Activated CD4-positive, alpha-beta memory T cell treated with anti-CD3 and anti-CD28 coated beads for 36 hours (primary cell): ENCODE measurements at regions not wholly inside any gene's neighbourhood (a gene's known extent, or its start where the extent isn't known, plus 50 kb on each side); places are given as distances from the start of the nearest gene placed in this dataset.

Experiments used
- CTCF ChIA-PET: fragments of 350-600 bp; sonication (Branson Sonifier 250); formaldehyde crosslinking; loops from one replicate; lab custom pipeline; 2021; ENCODE audit warnings: antibody characterized with exemption, inconsistent platforms; lab: Charles Lee
- POLR2A ChIA-PET: fragments of 350-600 bp; sonication (Branson Sonifier 250); formaldehyde crosslinking; loops from one replicate; lab custom pipeline; 2021; ENCODE audit warnings: antibody characterized with exemption; lab: Charles Lee
- DNase-seq: peaks from one replicate; pipeline ENCODE4 v3.0.0-alpha.2; 2020
- H3K27ac Mint-ChIP-seq: one replicate; pipeline ENCODE4 v1.8.0; 2021; ENCODE audit warnings: mixed read lengths
- H3K27me3 Mint-ChIP-seq: one replicate; pipeline ENCODE4 v1.8.0; 2021; ENCODE audit warnings: mixed read lengths
- H3K36me3 Mint-ChIP-seq: one replicate; pipeline ENCODE4 v1.8.0; 2021; ENCODE audit warnings: mixed read lengths
- H3K4me1 Mint-ChIP-seq: one replicate; pipeline ENCODE4 v1.8.0; 2021; ENCODE audit warnings: low read depth, mixed read lengths
- H3K4me3 Mint-ChIP-seq: one replicate; pipeline ENCODE4 v1.8.0; 2021; ENCODE audit warnings: mild to moderate bottlenecking, mixed read lengths
- H3K9me3 Mint-ChIP-seq: one replicate; pipeline ENCODE4 v1.8.0; 2021; ENCODE audit warnings: mixed read lengths
- intact Hi-C: fragments of 100-400 bp; cut with micrococcal nuclease; formaldehyde crosslinking; loops from one replicate; pipeline ENCODE4 v1.15.1; 2023

GRCh38 chr16:59604354-59604753 lies 870.2 kb upstream of the GOT2 start:
- ChIA-PET CTCF (no interaction called here), POLR2A (no interaction called here)
- intact Hi-C loops: no loop called here
- Mint-ChIP-seq H3K9me3 (no peaks in the 10 kb centered on the region), H3K4me3 (no peak overlapping the region), H3K36me3 (no peaks in the 10 kb centered on the region), H3K27me3 (no peaks in the 10 kb centered on the region), H3K27ac (no peak overlapping the region), H3K4me1 (no peaks in the 10 kb centered on the region)
- no peak for DNase-seq

GRCh38 chr16:59601452-59601851 lies 867.3 kb upstream of the GOT2 start:
- Mint-ChIP-seq H3K4me3 (no peak overlapping the region), H3K4me1 (no peaks in the 10 kb centered on the region), H3K36me3 (no peaks in the 10 kb centered on the region), H3K9me3 (peaks cover 5% of the 10 kb centered on the region), H3K27ac (no peak overlapping the region), H3K27me3 (no peaks in the 10 kb centered on the region)
- intact Hi-C loops: no loop called here
- ChIA-PET POLR2A (no interaction called here), CTCF (no interaction called here)
- no peak for DNase-seq

GRCh38 chr16:59597269-59597668 lies 863.2 kb upstream of the GOT2 start:
- Mint-ChIP-seq H3K9me3 (peaks cover 12% of the 10 kb centered on the region), H3K36me3 (no peaks in the 10 kb centered on the region), H3K4me3 (no peak overlapping the region), H3K27ac (no peak overlapping the region), H3K4me1 (no peaks in the 10 kb centered on the region), H3K27me3 (no peaks in the 10 kb centered on the region)
- ChIA-PET CTCF (no interaction called here), POLR2A (no interaction called here)
- no peak for DNase-seq
- intact Hi-C loops: no loop called here

- Mint-ChIP-seq H3K27ac (no peak overlapping the region), H3K4me1 (no peaks in the 10 kb centered on the region), H3K27me3 (no peaks in the 10 kb centered on the region), H3K4me3 (no peak overlapping the region), H3K9me3 (peaks cover 12% of the 10 kb centered on the region), H3K36me3 (no peaks in the 10 kb centered on the region)
- ChIA-PET POLR2A (no interaction called here), CTCF (no interaction called here)
- intact Hi-C loops: no loop called here
- DNase-seq: no peak
Measured at GRCh38 chr16:59596693-59597092, 862.6 kb upstream of the GOT2 start.

- Mint-ChIP-seq H3K36me3 (no peaks in the 10 kb centered on the region), H3K4me1 (no peaks in the 10 kb centered on the region), H3K27me3 (no peaks in the 10 kb centered on the region), H3K9me3 (peaks cover 16% of the 10 kb centered on the region), H3K4me3 (no peak overlapping the region), H3K27ac (no peak overlapping the region)
- intact Hi-C loops: no loop called here
- ChIA-PET POLR2A (no interaction called here), CTCF (no interaction called here)
- no peak for DNase-seq
Measured at GRCh38 chr16:59593194-59593661, 859.1 kb upstream of the GOT2 start.

- DNase-seq: no peak
- intact Hi-C loops: no loop called here
- ChIA-PET CTCF (no interaction called here), POLR2A (no interaction called here)
- H3K9me3 Mint-ChIP-seq: peaks cover 15% of the 10 kb centered on the region
- H3K4me3 Mint-ChIP-seq: no peak overlapping the region
- H3K27ac Mint-ChIP-seq: no peak overlapping the region
- no peaks in the 10 kb centered on the region for H3K27me3 Mint-ChIP-seq
- no peaks in the 10 kb centered on the region for H3K36me3 Mint-ChIP-seq
- H3K4me1 Mint-ChIP-seq: no peaks in the 10 kb centered on the region
Measured at GRCh38 chr16:59591480-59591879, 857.4 kb upstream of the GOT2 start.

- intact Hi-C loops: no loop called here
- Mint-ChIP-seq H3K4me1 (no peaks in the 10 kb centered on the region), H3K4me3 (no peak overlapping the region), H3K9me3 (peaks cover 13% of the 10 kb centered on the region), H3K36me3 (no peaks in the 10 kb centered on the region), H3K27me3 (no peaks in the 10 kb centered on the region), H3K27ac (no peak overlapping the region)
- ChIA-PET POLR2A (no interaction called here), CTCF (no interaction called here)
- no peak for DNase-seq
Measured at GRCh38 chr16:59590845-59591244, 856.7 kb upstream of the GOT2 start.

GRCh38 chr16:59586331-59586730 lies 852.2 kb upstream of the GOT2 start:
- no peaks in the 10 kb centered on the region for H3K36me3 Mint-ChIP-seq
- no peak for DNase-seq
- no peak overlapping the region for H3K4me3 Mint-ChIP-seq
- ChIA-PET POLR2A (no interaction called here), CTCF (no interaction called here)
- H3K27ac Mint-ChIP-seq: no peak overlapping the region
- intact Hi-C loops: no loop called here
- H3K4me1 Mint-ChIP-seq: no peaks in the 10 kb centered on the region
- no peaks in the 10 kb centered on the region for H3K27me3 Mint-ChIP-seq
- H3K9me3 Mint-ChIP-seq: peaks cover 13% of the 10 kb centered on the region

- no peak overlapping the region for H3K27ac Mint-ChIP-seq
- CTCF ChIA-PET: interaction anchor here (0.6 kb wide), 1 partner anchor 678 kb away, joined by 4 read pairs; no protein-coding TSS in a partner anchor
- no peaks in the 10 kb centered on the region for H3K4me1 Mint-ChIP-seq
Measured at GRCh38 chr16:59574296-59574695, 840.2 kb upstream of the GOT2 start.

GRCh38 chr16:59573528-59574271 lies 839.6 kb upstream of the GOT2 start:
- DNase-seq: no peak
- POLR2A ChIA-PET: no interaction called here
- no peaks in the 10 kb centered on the region for H3K4me1 Mint-ChIP-seq
- CTCF ChIA-PET: interaction anchor here (0.6 kb wide), 1 partner anchor 679 kb away, joined by 4 read pairs; no protein-coding TSS in a partner anchor
- H3K27me3 Mint-ChIP-seq: no peaks in the 10 kb centered on the region
- peaks cover 9% of the 10 kb centered on the region for H3K9me3 Mint-ChIP-seq
- H3K36me3 Mint-ChIP-seq: no peaks in the 10 kb centered on the region
- H3K27ac Mint-ChIP-seq: no peak overlapping the region
- intact Hi-C loops: no loop called here
- H3K4me3 Mint-ChIP-seq: no peak overlapping the region

More at GRCh38 chr16:59574296-59574695, 840.2 kb upstream of the GOT2 start:
- Mint-ChIP-seq H3K36me3 (no peaks in the 10 kb centered on the region), H3K4me3 (no peak overlapping the region), H3K9me3 (peaks cover 12% of the 10 kb centered on the region), H3K27me3 (no peaks in the 10 kb centered on the region)
- DNase-seq: no peak
- intact Hi-C loops: no loop called here
- POLR2A ChIA-PET: no interaction called here

- intact Hi-C loops: no loop called here
- CTCF ChIA-PET: no interaction called here
- H3K27ac Mint-ChIP-seq: no peak overlapping the region
- no peaks in the 10 kb centered on the region for H3K36me3 Mint-ChIP-seq
- no peaks in the 10 kb centered on the region for H3K27me3 Mint-ChIP-seq
- no peak overlapping the region for H3K4me3 Mint-ChIP-seq
- H3K4me1 Mint-ChIP-seq: no peaks in the 10 kb centered on the region
- DNase-seq: no peak
- POLR2A ChIA-PET: no interaction called here
- H3K9me3 Mint-ChIP-seq: peaks cover 18% of the 10 kb centered on the region
Measured at GRCh38 chr16:59567496-59567895, 833.4 kb upstream of the GOT2 start.

GRCh38 chr16:59566446-59566845 lies 832.3 kb upstream of the GOT2 start:
- H3K27me3 Mint-ChIP-seq: no peaks in the 10 kb centered on the region

GRCh38 chr16:59558679-59559078 lies 824.6 kb upstream of the GOT2 start:
- Mint-ChIP-seq H3K27ac (no peak overlapping the region), H3K27me3 (no peaks in the 10 kb centered on the region), H3K9me3 (peaks cover 9% of the 10 kb centered on the region), H3K4me3 (no peak overlapping the region), H3K4me1 (no peaks in the 10 kb centered on the region), H3K36me3 (no peaks in the 10 kb centered on the region)
- ChIA-PET CTCF (no interaction called here), POLR2A (no interaction called here)
- no peak for DNase-seq
- intact Hi-C loops: no loop called here

More at GRCh38 chr16:59566446-59566845, 832.3 kb upstream of the GOT2 start:
- H3K4me1 Mint-ChIP-seq: no peaks in the 10 kb centered on the region
- DNase-seq: no peak
- no peaks in the 10 kb centered on the region for H3K36me3 Mint-ChIP-seq
- ChIA-PET POLR2A (no interaction called here), CTCF (no interaction called here)
- H3K27ac Mint-ChIP-seq: no peak overlapping the region
- H3K4me3 Mint-ChIP-seq: no peak overlapping the region
- peaks cover 18% of the 10 kb centered on the region for H3K9me3 Mint-ChIP-seq
- intact Hi-C loops: no loop called here
